HCT116 (cell line): ENCODE measurements at regions not wholly inside any gene's neighbourhood (a gene's known extent, or its start where the extent isn't known, plus 50 kb on each side); places are given as distances from the start of the nearest gene placed in this dataset.

Experiments used
- ATAC-seq: fragments of 200-7000 bp; cut with Tn5 transposase; 2 replicates; pipeline ENCODE4 v1.9.1; 2020; ENCODE audit warnings: mild to moderate bottlenecking, moderate library complexity
- BruUV-seq: library from RNA; stranded (reverse); fragments of 400-500 nt; replicated peaks from 2 replicates; lab custom pipeline; 2021; lab: Mats Ljungman, UMichigan
- CTCF ChIA-PET: fragments of 300-600 bp; sonication (Branson Sonifier 250); formaldehyde crosslinking; loops from one replicate; lab custom pipeline; 2021; ENCODE audit warnings: antibody characterized with exemption; lab: Charles Lee
- POLR2A ChIA-PET: fragments of 300-600, 350-600 bp; sonication (Branson Sonifier 250); formaldehyde crosslinking; loops from one replicate; lab custom pipeline; 2021; ENCODE audit warnings: antibody characterized with exemption; lab: Charles Lee
- RAD21 ChIA-PET, 2 experiments: fragments of 300-600 bp; sonication (Branson Sonifier 250); formaldehyde crosslinking; loops; one replicate each; lab custom pipeline; 2023; ENCODE audit warnings: low total read pairs in 2 of 2; ENCODE audit not compliant: uncharacterized antibody in 2 of 2, unreplicated experiment in 2 of 2, low non-redundant PET in 1 of 2; lab: Charles Lee
- DNase-seq: peaks from one replicate; pipeline ENCODE4 v3.0.0-alpha.2; 2010; ENCODE audit warnings: low read depth, low spot score
- H2AFZ ChIP-seq: fragments of 200-600 bp; shearing (Covaris generic), sonication (generic); 2 replicates; pipeline ENCODE4 v1.6.1; 2017; ENCODE audit warnings: low read depth, mixed run types, mixed read lengths, antibody characterized with exemption, low read length; ENCODE audit not compliant: poor library complexity, severe bottlenecking
- H3K27ac ChIP-seq: 2 replicates; pipeline ENCODE4 v1.5.1; 2012; ENCODE audit warnings: low read depth, low read length
- H3K27me3 ChIP-seq: fragments of 200-600 bp; sonication (generic); 2 replicates; pipeline ENCODE4 v1.6.1; 2016; ENCODE audit warnings: mixed run types, low read length, mixed read lengths; ENCODE audit not compliant: insufficient read depth
- H3K36me3 ChIP-seq, 2 experiments: fragments of 200-500 bp in 1 of 2; fragments of 200-600 bp in 1 of 2; sonication (Bioruptor generic) in 1 of 2; sonication (generic) in 1 of 2; 2 replicates each; pipeline versions ENCODE4 v1.5.1 to v1.6.1; 2014 to 2016; ENCODE audit warnings: low read length in 2 of 2, inconsistent platforms in 1 of 2, mixed read lengths in 1 of 2, mixed run types in 1 of 2; ENCODE audit not compliant: insufficient read depth in 2 of 2, control insufficient read depth in 1 of 2
- H3K4me1 ChIP-seq, 2 experiments: fragments of 200-600 bp in 1 of 2; sonication (generic) in 1 of 2; 2 replicates each; pipeline versions ENCODE4 v1.5.1 to v1.6.1; 2012 to 2017; ENCODE audit warnings: low read length in 2 of 2, inconsistent platforms in 1 of 2, mild to moderate bottlenecking in 1 of 2, mixed read lengths in 1 of 2, mixed run types in 1 of 2, moderate library complexity in 1 of 2; ENCODE audit not compliant: insufficient read depth in 2 of 2, control insufficient read depth in 1 of 2
- H3K4me2 ChIP-seq: fragments of 200-600 bp; sonication (generic); 2 replicates; pipeline ENCODE4 v1.6.1; 2017; ENCODE audit warnings: mixed run types, low read length, mixed read lengths
- H3K4me3 ChIP-seq, 2 experiments: fragments of 200-600 bp in 1 of 2; sonication (generic) in 1 of 2; replicated peaks in 1 of 2; 2 replicates each; pipeline ENCODE4 v1.5.1; 2011 to 2016; ENCODE audit warnings: low read length in 2 of 2, control low read depth in 1 of 2, low read depth in 1 of 2, mild to moderate bottlenecking in 1 of 2, mixed read lengths in 1 of 2, mixed run types in 1 of 2
- H3K79me2 ChIP-seq: fragments of 200-600 bp; sonication (generic); 2 replicates; pipeline ENCODE4 v1.6.1; 2017; ENCODE audit warnings: mild to moderate bottlenecking, mixed run types, low read length, moderate library complexity, mixed read lengths; ENCODE audit not compliant: insufficient read depth
- H3K9ac ChIP-seq: fragments of 200-600 bp; sonication (generic); 2 replicates; pipeline ENCODE4 v1.6.1; 2016; ENCODE audit warnings: low read length, mixed read lengths
- H3K9me2 ChIP-seq: fragments of 200-600 bp; sonication (generic), shearing (Covaris generic); 2 replicates; pipeline ENCODE4 v1.6.1; 2017; ENCODE audit warnings: mixed run types, mild to moderate bottlenecking, moderate library complexity; ENCODE audit not compliant: insufficient read depth
- H3K9me3 ChIP-seq, 2 experiments: fragments of 200-500 bp in 1 of 2; fragments of 200-600 bp in 1 of 2; sonication (Bioruptor generic) in 1 of 2; sonication (generic) in 1 of 2; 2 replicates each; pipeline ENCODE4 v1.6.1; 2014 to 2017; ENCODE audit warnings: low read length in 2 of 2, mixed read lengths in 2 of 2, inconsistent platforms in 1 of 2, low read depth in 1 of 2, mild to moderate bottlenecking in 1 of 2, mixed run types in 1 of 2, moderate library complexity in 1 of 2; ENCODE audit not compliant: control insufficient read depth in 1 of 2, insufficient read depth in 1 of 2
- H4K20me1 ChIP-seq: fragments of 200-600 bp; sonication (generic), shearing (Covaris generic); 2 replicates; pipeline ENCODE4 v1.6.1; 2017; ENCODE audit warnings: mixed run types, mild to moderate bottlenecking, moderate library complexity; ENCODE audit not compliant: insufficient read depth
- CBX3 ChIP-seq: IDR thresholded peaks from 2 replicates; pipeline ENCODE4 v1.6.1; 2012; ENCODE audit warnings: low read depth
- CEBPB ChIP-seq: IDR thresholded peaks from 2 replicates; pipeline ENCODE4 v1.6.1; 2012; ENCODE audit warnings: low read depth
- EGR1 ChIP-seq: IDR thresholded peaks from 2 replicates; pipeline ENCODE4 v1.6.1; 2012; ENCODE audit warnings: low read depth
- EZH2 ChIP-seq: fragments of 200-600 bp; sonication (generic); IDR thresholded peaks from 2 replicates; pipeline ENCODE4 v1.6.1; 2017; ENCODE audit warnings: antibody characterized with exemption, mixed run types
- RAD21 ChIP-seq: IDR thresholded peaks from 2 replicates; pipeline ENCODE4 v1.6.1; 2012; ENCODE audit warnings: low read depth, mild to moderate bottlenecking
- intact Hi-C: fragments of 100-400 bp; cut with micrococcal nuclease; formaldehyde crosslinking; loops from 2 replicates; pipeline ENCODE4 v1.10.0; 2022

- ATAC-seq, result no peak
- no peaks in the 10 kb centered on the region for H3K79me2 ChIP-seq
- no peaks in the 10 kb centered on the region for H3K9me3 ChIP-seq
- no peak for TF ChIP-seq EZH2
- no peak for TF ChIP-seq CEBPB
- H3K9ac ChIP-seq, result no peak overlapping the region
- H3K27ac ChIP-seq, result no peak overlapping the region
- H3K4me3 ChIP-seq, result no peak overlapping the region
- no peaks in the 10 kb centered on the region for H3K4me1 ChIP-seq
- no peaks in the 10 kb centered on the region for H3K27me3 ChIP-seq
- no peaks in the 10 kb centered on the region for H4K20me1 ChIP-seq
- POLR2A ChIA-PET, result no interaction called here
- no peaks in the 10 kb centered on the region for H3K9me2 ChIP-seq
- CTCF ChIA-PET, result no interaction called here
- BruUV-seq, result no TSS peak
- no peak overlapping the region for H2AFZ ChIP-seq
- no peaks in the 10 kb centered on the region for H3K36me3 ChIP-seq
- RAD21 ChIA-PET, result no interaction called here
- intact Hi-C loops, result no loop called here
- H3K4me2 ChIP-seq, result no peak overlapping the region
- DNase-seq, result no peak
Measured at GRCh38 chr2:58532641-58533040, 291.5 kb upstream of the FANCL start.

- ATAC-seq (no peak), DNase-seq (no peak)
- RAD21 ChIA-PET, result no interaction called here
- Histone ChIP-seq H3K79me2 (no peaks in the 10 kb centered on the region), H4K20me1 (no peaks in the 10 kb centered on the region), H3K27me3 (no peaks in the 10 kb centered on the region), H3K36me3 (no peaks in the 10 kb centered on the region), H3K9ac (no peak overlapping the region), H3K4me1 (no peaks in the 10 kb centered on the region), H2AFZ (no peak overlapping the region), H3K4me3 (no peak overlapping the region), H3K27ac (no peak overlapping the region), H3K9me3 (no peaks in the 10 kb centered on the region), H3K4me2 (no peak overlapping the region), H3K9me2 (no peaks in the 10 kb centered on the region)
- CTCF ChIA-PET, result no interaction called here
- intact Hi-C loops, result no loop called here
- no peak for TF ChIP-seq RAD21
- no peak for TF ChIP-seq CBX3
- no peak for TF ChIP-seq EGR1
- no TSS peak for BruUV-seq
- POLR2A ChIA-PET, result no interaction called here
Measured at GRCh38 chr2:58527647-58528046, 286.5 kb upstream of the FANCL start.
